H1 (cell line): ENCODE measurements at regions not wholly inside any gene's neighbourhood (a gene's known extent, or its start where the extent isn't known, plus 50 kb on each side); places are given as distances from the start of the nearest gene placed in this dataset.

Source experiments
- CTCF ChIA-PET: fragments of 300-600 bp; sonication (Branson Sonifier 250); formaldehyde crosslinking; loops from one replicate; lab custom pipeline; 2021; ENCODE audit not compliant: partially characterized antibody; lab: Charles Lee
- POLR2A ChIA-PET: fragments of 300-600 bp; sonication (Branson Sonifier 250); formaldehyde crosslinking; loops from one replicate; lab custom pipeline; 2021; ENCODE audit warnings: inconsistent platforms; ENCODE audit not compliant: partially characterized antibody; lab: Charles Lee
- DNase-seq, 2 experiments: peaks; one replicate each; pipeline versions ENCODE4 v3.0.0 to v3.0.0-alpha.2; 2010 to 2022; ENCODE audit warnings: low spot score in 2 of 2, low read depth in 1 of 2, mixed read lengths in 1 of 2
- FAIRE-seq: peaks from 2 replicates; lab custom pipeline; 2011; peaks lifted over from hg19 to GRCh38; lab: Jason Lieb, UNC
- H2AFZ ChIP-seq: 2 replicates; pipeline ENCODE4 v1.8.1; 2012; ENCODE audit warnings: low read length, inconsistent platforms
- H2AK5ac ChIP-seq: 2 replicates; pipeline ENCODE4 v1.6.1; 2013; ENCODE audit warnings: low read depth, low read length
- H2BK120ac ChIP-seq: replicated peaks from 2 replicates; pipeline ENCODE3; 2013; ENCODE audit warnings: low read depth, low read length, inconsistent platforms
- H2BK12ac ChIP-seq: 2 replicates; pipeline ENCODE4 v1.6.1; 2013; ENCODE audit warnings: low read depth, low read length
- H2BK15ac ChIP-seq: 2 replicates; pipeline ENCODE4 v1.6.1; 2013; ENCODE audit warnings: low read length
- H2BK20ac ChIP-seq: 2 replicates; pipeline ENCODE4 v1.6.1; 2013; ENCODE audit warnings: low read length
- H2BK5ac ChIP-seq: 2 replicates; pipeline ENCODE4 v1.6.1; 2013; ENCODE audit warnings: low read depth, low read length
- H3K14ac ChIP-seq: 2 replicates; pipeline ENCODE4 v1.6.1; 2013; ENCODE audit warnings: inconsistent platforms; ENCODE audit not compliant: insufficient read length
- H3K18ac ChIP-seq: 2 replicates; pipeline ENCODE4 v1.6.1; 2013; ENCODE audit warnings: low read length; ENCODE audit errors: extremely low read depth
- H3K23ac ChIP-seq: 2 replicates; pipeline ENCODE4 v1.6.1; 2013; ENCODE audit warnings: inconsistent platforms; ENCODE audit not compliant: insufficient read length
- H3K23me2 ChIP-seq: 2 replicates; pipeline ENCODE4 v1.6.1; 2013; ENCODE audit warnings: low read depth, low read length
- H3K27ac ChIP-seq: 2 replicates; pipeline ENCODE4 v1.6.1; 2011; ENCODE audit warnings: low read depth, low read length, inconsistent platforms
- H3K27me3 ChIP-seq, 4 experiments: replicated peaks in 1 of 4; 1 replicate in 1 of 4; 2 replicates in 3 of 4; pipeline versions ENCODE4 v1.6.1 to v1.8.1; 2011 to 2013; ENCODE audit warnings: low read length in 3 of 4, mild to moderate bottlenecking in 3 of 4, inconsistent platforms in 2 of 4, mixed read lengths in 2 of 4, moderate library complexity in 1 of 4; ENCODE audit not compliant: control insufficient read depth in 3 of 4, insufficient read depth in 3 of 4; ENCODE audit errors: extremely low read depth in 1 of 4
- H3K36me3 ChIP-seq, 4 experiments: 2 replicates each; pipeline versions ENCODE4 v1.6.1 to v1.8.1; 2011 to 2013; ENCODE audit warnings: mild to moderate bottlenecking in 4 of 4, low read length in 3 of 4, moderate library complexity in 2 of 4, control low read depth in 1 of 4, inconsistent platforms in 1 of 4; ENCODE audit not compliant: insufficient read depth in 4 of 4, control insufficient read depth in 2 of 4
- H3K4ac ChIP-seq: replicated peaks from 2 replicates; pipeline ENCODE3; 2013; ENCODE audit warnings: low read length, low read depth, mixed read lengths, inconsistent platforms; ENCODE audit not compliant: insufficient read length
- H3K4me1 ChIP-seq, 4 experiments: replicated peaks in 1 of 4; 1 replicate in 1 of 4; 2 replicates in 3 of 4; pipeline versions ENCODE4 v1.6.1 to v1.8.1; 2011 to 2013; ENCODE audit warnings: low read length in 3 of 4, inconsistent platforms in 2 of 4, mixed read lengths in 1 of 4; ENCODE audit not compliant: insufficient read depth in 4 of 4, control insufficient read depth in 3 of 4
- H3K4me2 ChIP-seq, 2 experiments: 2 replicates each; pipeline versions ENCODE4 v1.6.1 to v1.8.1; 2011 to 2013; ENCODE audit warnings: low read depth in 2 of 2, low read length in 2 of 2, control low read depth in 1 of 2, inconsistent platforms in 1 of 2, mild to moderate bottlenecking in 1 of 2; ENCODE audit not compliant: insufficient read depth in 1 of 2
- H3K4me3 ChIP-seq, 4 experiments: fragments of 200-600, 300-600 bp in 1 of 4; sonication (generic), shearing (Covaris generic), sonication (Bioruptor Twin) in 1 of 4; 2 replicates each; pipeline versions ENCODE4 v1.5.1 to v1.8.1; 2011 to 2016; ENCODE audit warnings: low read length in 4 of 4, low read depth in 3 of 4, control low read depth in 2 of 4, inconsistent platforms in 2 of 4, mild to moderate bottlenecking in 2 of 4, mixed read lengths in 1 of 4, moderate library complexity in 1 of 4; ENCODE audit not compliant: insufficient read depth in 2 of 4; ENCODE audit errors: extremely low read depth in 1 of 4
- H3K56ac ChIP-seq: replicated peaks from 2 replicates; pipeline ENCODE3; 2013; ENCODE audit warnings: low read depth, mild to moderate bottlenecking, mixed read lengths, low read length, inconsistent platforms; ENCODE audit not compliant: insufficient read length
- H3K79me1 ChIP-seq: 2 replicates; pipeline ENCODE4 v1.6.1; 2013; ENCODE audit warnings: low read depth, low read length, control low read depth
- H3K79me2 ChIP-seq, 2 experiments: 2 replicates each; pipeline versions ENCODE4 v1.6.1 to v1.8.1; 2012 to 2013; ENCODE audit warnings: low read length in 2 of 2, mild to moderate bottlenecking in 2 of 2, inconsistent platforms in 1 of 2; ENCODE audit not compliant: insufficient read depth in 2 of 2, control insufficient read depth in 1 of 2
- H3K9ac ChIP-seq, 4 experiments: replicated peaks in 1 of 4; 1 replicate in 1 of 4; 2 replicates in 3 of 4; pipeline versions ENCODE4 v1.6.1 to v1.8.1; 2011 to 2013; ENCODE audit warnings: low read depth in 3 of 4, low read length in 3 of 4, control low read depth in 2 of 4, mild to moderate bottlenecking in 2 of 4, moderate library complexity in 2 of 4, inconsistent platforms in 1 of 4; ENCODE audit errors: extremely low read depth in 1 of 4
- H3K9me3 ChIP-seq, 2 experiments: 2 replicates each; pipeline versions ENCODE4 v1.6.1 to v1.8.1; 2012 to 2013; ENCODE audit warnings: mild to moderate bottlenecking in 2 of 2, moderate library complexity in 2 of 2, control low read depth in 1 of 2, inconsistent platforms in 1 of 2, low read depth in 1 of 2, low read length in 1 of 2, mixed read lengths in 1 of 2; ENCODE audit not compliant: insufficient read depth in 2 of 2
- H4K20me1 ChIP-seq, 2 experiments: replicated peaks in 1 of 2; 2 replicates each; pipeline versions ENCODE3 to v1.8.1; 2011 to 2013; ENCODE audit warnings: inconsistent platforms in 2 of 2, low read length in 2 of 2, mild to moderate bottlenecking in 1 of 2; ENCODE audit not compliant: insufficient read depth in 2 of 2, control insufficient read depth in 1 of 2
- H4K5ac ChIP-seq: 2 replicates; pipeline ENCODE4 v1.6.1; 2013; ENCODE audit warnings: low read length, low read depth, mixed read lengths, inconsistent platforms; ENCODE audit not compliant: insufficient read length
- H4K8ac ChIP-seq: 2 replicates; pipeline ENCODE4 v1.8.0; 2013; ENCODE audit warnings: mild to moderate bottlenecking, moderate library complexity, low read length, inconsistent platforms; ENCODE audit not compliant: insufficient read depth; ENCODE audit errors: extremely low read depth
- H4K91ac ChIP-seq: replicated peaks from 2 replicates; pipeline ENCODE3; 2013; ENCODE audit warnings: low read length, mixed read lengths, inconsistent platforms; ENCODE audit not compliant: insufficient read length
- CHD7 ChIP-seq: fragments of 300-600 bp; sonication (generic); IDR thresholded peaks from 2 replicates; pipeline ENCODE4 v1.7.1; 2012; ENCODE audit warnings: low read length, moderate library complexity, mild to moderate bottlenecking, inconsistent platforms; ENCODE audit not compliant: insufficient replicate concordance
- WGBS, 2 experiments: shearing (Covaris generic) in 1 of 2; methylation state at CpG; one replicate each; pipeline versions ENCODE4 v1.1.6 to v1.1.7; 2013 to 2015; ENCODE audit warnings: low lambda C conversion rate in 2 of 2, mixed read lengths in 2 of 2, inconsistent platforms in 1 of 2, low coverage in 1 of 2, missing lambda C conversion rate in 1 of 2; ENCODE audit not compliant: insufficient replicate concordance in 2 of 2, insufficient coverage in 1 of 2, insufficient read length in 1 of 2; ENCODE audit errors: extremely low coverage in 1 of 2, missing lambda C conversion rate in 1 of 2; 5-methylcytosine and 5-hydroxymethylcytosine counted together

- no peak overlapping the region for H2BK5ac ChIP-seq
- H4K20me1 ChIP-seq = no peaks in the 10 kb centered on the region
- H3K14ac ChIP-seq = no peak overlapping the region
- no peak overlapping the region for H2AK5ac ChIP-seq
- no peak overlapping the region for H4K5ac ChIP-seq
- no peaks in the 10 kb centered on the region for H3K79me1 ChIP-seq
- peak overlapping the region; percentile 91 for H2AFZ ChIP-seq
- ChIA-PET CTCF (no interaction called here), POLR2A (no interaction called here)
- no peaks in the 10 kb centered on the region; a peak in 1 of 7 replicates for H3K4me1 ChIP-seq
- 87% methylated on average over 6 of the region's 6 CpGs; no CpG with 5 or more reads in 1 of the 2 experiments for WGBS, 2 experiments
- no peak overlapping the region for H3K23ac ChIP-seq
- no peak overlapping the region for H4K91ac ChIP-seq
- H2BK12ac ChIP-seq = no peak overlapping the region
- H3K56ac ChIP-seq = no peak overlapping the region
- H3K79me2 ChIP-seq = no peaks in the 10 kb centered on the region
- no peaks in the 10 kb centered on the region for H3K23me2 ChIP-seq
- H2BK120ac ChIP-seq = no peak overlapping the region
- no peak overlapping the region for H2BK20ac ChIP-seq
- no peak overlapping the region for H4K8ac ChIP-seq
- no peak overlapping the region for H3K4me3 ChIP-seq
- no peak overlapping the region for H3K18ac ChIP-seq
- no peak overlapping the region for H3K9ac ChIP-seq
- no peaks in the 10 kb centered on the region for H3K27me3 ChIP-seq
- H3K27ac ChIP-seq = no peak overlapping the region
- H2BK15ac ChIP-seq = no peak overlapping the region
- H3K9me3 ChIP-seq = no peaks in the 10 kb centered on the region
- FAIRE-seq (no peak), DNase-seq (no peak)
- no peaks in the 10 kb centered on the region for H3K36me3 ChIP-seq
- no peak overlapping the region for H3K4ac ChIP-seq
- H3K4me2 ChIP-seq = no peak overlapping the region
- TF ChIP-seq CHD7 = no peak
These were observed 1189.5 kb downstream of the GATA3 start for GRCh38 chr10:9243941-9244411.
